ENCODE measurements at regions not wholly inside any gene's neighbourhood (a gene's known extent, or its start where the extent isn't known, plus 50 kb on each side); places are given as distances from the start of the nearest gene placed in this dataset.

- H3K9me3 ChIP-seq (ENCODE audit: control insufficient read depth in 2 of 3, insufficient read depth in 1 of 3, low read length in 3 of 3) = peaks cover 0 to 4% (median 3%) of the 10 kb centered on the region in 3 donors
- no peak overlapping the region for H3K4me3 ChIP-seq (ENCODE audit: low read length in 3 of 3)
- no peak for DNase-seq
- FAIRE-seq = no peak
- H3K27me3 ChIP-seq (ENCODE audit: control insufficient read depth, insufficient read depth, low read length) = no peaks in the 10 kb centered on the region
- no peak for TF ChIP-seq CTCF (IDR thresholded peaks at IDR 0.05; ENCODE audit: borderline replicate concordance, extremely low read depth, insufficient read depth)
- no peaks in the 10 kb centered on the region for H3K4me1 ChIP-seq (ENCODE audit: control insufficient read depth in 2 of 3, insufficient read depth in 2 of 3, low read depth in 1 of 3, low read length in 3 of 3)
- no peaks in the 10 kb centered on the region for H3K36me3 ChIP-seq (ENCODE audit: control insufficient read depth in 2 of 3, insufficient read depth in 3 of 3, low read length in 3 of 3)
- intact Hi-C loops (cut with DNase I) = no loop called here
- H3K27ac ChIP-seq (ENCODE audit: low read depth in 2 of 2, low read length in 2 of 2) = no peak overlapping the region
- no peak overlapping the region for H3K9ac ChIP-seq (ENCODE audit: low read length in 3 of 3)
Measured at GRCh38 chr19:13557756-13558398, 51.6 kb upstream of the CACNA1A start.

- H3K27me3 ChIP-seq (ENCODE audit: control insufficient read depth, insufficient read depth, low read length) = no peaks in the 10 kb centered on the region
Measured at GRCh38 chr19:13556552-13556951, 50.3 kb upstream of the CACNA1A start.

More at GRCh38 chr19:13556552-13556951, 50.3 kb upstream of the CACNA1A start:
- H3K27ac ChIP-seq (ENCODE audit: low read depth in 2 of 2, low read length in 2 of 2) = no peak overlapping the region
- TF ChIP-seq CTCF (IDR thresholded peaks at IDR 0.05; ENCODE audit: borderline replicate concordance, extremely low read depth, insufficient read depth) = no peak
- H3K4me3 ChIP-seq (ENCODE audit: low read length in 3 of 3) = no peak overlapping the region
- FAIRE-seq = no peak
- H3K36me3 ChIP-seq (ENCODE audit: control insufficient read depth in 2 of 3, insufficient read depth in 3 of 3, low read length in 3 of 3) = no peaks in the 10 kb centered on the region
- DNase-seq = no peak
- no peaks in the 10 kb centered on the region for H3K4me1 ChIP-seq (ENCODE audit: control insufficient read depth in 2 of 3, insufficient read depth in 2 of 3, low read depth in 1 of 3, low read length in 3 of 3)
- intact Hi-C loops (cut with DNase I) = no loop called here
- H3K9me3 ChIP-seq (ENCODE audit: control insufficient read depth in 2 of 3, insufficient read depth in 1 of 3, low read length in 3 of 3) = peaks cover 0 to 4% (median 3%) of the 10 kb centered on the region in 3 donors
- H3K9ac ChIP-seq (ENCODE audit: low read length in 3 of 3) = no peak overlapping the region

Data from kidney (tissue), 13 donors.